ENCODE measurements at regions not wholly inside any gene's neighbourhood (a gene's known extent, or its start where the extent isn't known, plus 50 kb on each side); places are given as distances from the start of the nearest gene placed in this dataset.
"Not testable (repeated sequence)": the region's sequence is repeated elsewhere in the genome, so short reads cannot be mapped to it uniquely, and the experiment has no call there.

DNA sequence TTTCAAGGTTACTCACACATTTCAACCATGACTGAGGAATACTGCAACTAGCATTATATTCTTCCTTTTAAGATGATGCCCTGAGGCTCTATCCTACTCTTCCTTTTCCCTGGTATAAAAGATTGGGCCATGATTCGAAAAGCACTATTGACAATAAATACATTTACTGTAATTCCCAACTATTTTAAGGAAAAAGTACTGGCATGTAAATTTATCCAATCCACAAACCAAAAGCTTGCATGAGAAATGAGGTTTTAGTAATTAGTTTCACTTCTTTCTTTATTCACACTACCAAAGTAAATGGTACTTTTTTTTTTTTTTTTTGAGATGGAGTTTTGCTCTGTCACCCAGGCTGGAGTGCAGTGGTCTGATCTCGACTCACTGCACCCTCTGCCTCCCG lies 310.2 kb downstream of the LRRC3B start:
- Histone ChIP-seq H3K4me1 (ENCODE audit: control insufficient read depth in 1 of 2, insufficient read depth in 2 of 2, low read length in 2 of 2) (no peaks in the 10 kb centered on the region), H3K79me2 (ENCODE audit: insufficient read depth, low read length) (no peaks in the 10 kb centered on the region), H3K4me2 (replicated peaks; ENCODE audit: extremely low read depth, low read length, poor library complexity, severe bottlenecking) (no peak overlapping the region), H3K4me3 (replicated peaks in 1 of 3; ENCODE audit: low read depth in 2 of 3, low read length in 3 of 3) (no peak overlapping the region), H3K27me3 (ENCODE audit: control insufficient read depth in 2 of 2, insufficient read depth in 2 of 2, low read length in 2 of 2) (no peaks in the 10 kb centered on the region), H4K20me1 (ENCODE audit: insufficient read depth, low read length) (no peaks in the 10 kb centered on the region), H3K9me3 (replicated peaks in 1 of 2; ENCODE audit: control insufficient read depth in 1 of 2, insufficient read depth in 1 of 2, low read length in 2 of 2) (peaks cover 1 to 15% of the 10 kb centered on the region in 2 donors), H3K36me3 (replicated peaks in 1 of 2; ENCODE audit: control insufficient read depth in 1 of 2, insufficient read depth in 2 of 2, low read length in 2 of 2) (no peaks in the 10 kb centered on the region), H3K9ac (ENCODE audit: insufficient read depth, low read length, poor library complexity, severe bottlenecking) (no peak overlapping the region), H3K27ac (ENCODE audit: low read depth in 1 of 2, low read length in 2 of 2) (no peak overlapping the region), H2AFZ (ENCODE audit: insufficient read depth, low read depth, low read length, poor library complexity, severe bottlenecking) (no peak overlapping the region)
- Mint-ChIP-seq H3K36me3 (no peaks in the 10 kb centered on the region), H3K27ac (no peak overlapping the region), H3K27me3 (ENCODE audit: low read depth in 3 of 3) (no peaks in the 10 kb centered on the region), H3K9me3 (peaks cover 1 to 14% (median 3%) of the 10 kb centered on the region in 7 donors), H3K4me3 (no peak overlapping the region), H3K4me1 (no peaks in the 10 kb centered on the region)
- intact Hi-C loops (cut with micrococcal nuclease): no loop called here
- TF ChIP-seq, protein P1, sequence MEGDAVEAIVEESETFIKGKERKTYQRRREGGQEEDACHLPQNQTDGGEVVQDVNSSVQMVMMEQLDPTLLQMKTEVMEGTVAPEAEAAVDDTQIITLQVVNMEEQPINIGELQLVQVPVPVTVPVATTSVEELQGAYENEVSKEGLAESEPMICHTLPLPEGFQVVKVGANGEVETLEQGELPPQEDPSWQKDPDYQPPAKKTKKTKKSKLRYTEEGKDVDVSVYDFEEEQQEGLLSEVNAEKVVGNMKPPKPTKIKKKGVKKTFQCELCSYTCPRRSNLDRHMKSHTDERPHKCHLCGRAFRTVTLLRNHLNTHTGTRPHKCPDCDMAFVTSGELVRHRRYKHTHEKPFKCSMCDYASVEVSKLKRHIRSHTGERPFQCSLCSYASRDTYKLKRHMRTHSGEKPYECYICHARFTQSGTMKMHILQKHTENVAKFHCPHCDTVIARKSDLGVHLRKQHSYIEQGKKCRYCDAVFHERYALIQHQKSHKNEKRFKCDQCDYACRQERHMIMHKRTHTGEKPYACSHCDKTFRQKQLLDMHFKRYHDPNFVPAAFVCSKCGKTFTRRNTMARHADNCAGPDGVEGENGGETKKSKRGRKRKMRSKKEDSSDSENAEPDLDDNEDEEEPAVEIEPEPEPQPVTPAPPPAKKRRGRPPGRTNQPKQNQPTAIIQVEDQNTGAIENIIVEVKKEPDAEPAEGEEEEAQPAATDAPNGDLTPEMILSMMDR (IDR thresholded peaks at IDR 0.05): no peak
- DNase-seq: no peak
- WGBS (ENCODE audit: insufficient coverage): 100% methylated on average over 1 of the region's 3 CpGs

DNA sequence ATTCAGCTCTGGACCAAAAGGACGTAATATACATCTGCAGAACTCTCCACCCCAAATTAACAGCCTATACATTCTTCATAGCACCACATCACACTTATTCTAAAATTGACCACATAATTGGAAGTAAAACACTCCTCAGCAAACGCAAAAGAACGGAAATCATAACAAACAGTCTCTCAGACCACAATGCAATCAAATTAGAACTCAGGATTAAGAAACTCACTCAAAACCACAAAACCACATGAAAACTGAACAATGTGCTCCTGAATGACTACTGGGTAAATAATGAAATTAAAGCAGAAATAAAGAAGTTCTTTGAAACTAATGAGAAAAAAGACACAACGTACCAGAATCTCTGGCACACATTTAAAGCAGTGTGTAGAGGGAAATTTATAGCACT lies 322.9 kb downstream of the LRRC3B start:
- H3K79me2 ChIP-seq (ENCODE audit: insufficient read depth, low read length); H3K36me3 Mint-ChIP-seq; DNase-seq; H3K4me1 ChIP-seq (ENCODE audit: control insufficient read depth in 1 of 2, insufficient read depth in 2 of 2, low read length in 2 of 2); H3K27me3 ChIP-seq (ENCODE audit: control insufficient read depth in 2 of 2, insufficient read depth in 2 of 2, low read length in 2 of 2); H2AFZ ChIP-seq (ENCODE audit: insufficient read depth, low read depth, low read length, poor library complexity, severe bottlenecking); H3K4me3 ChIP-seq (replicated peaks in 1 of 3; ENCODE audit: low read depth in 2 of 3, low read length in 3 of 3); H3K27ac Mint-ChIP-seq; H4K20me1 ChIP-seq (ENCODE audit: insufficient read depth, low read length); H3K4me2 ChIP-seq (replicated peaks; ENCODE audit: extremely low read depth, low read length, poor library complexity, severe bottlenecking); intact Hi-C loops (cut with micrococcal nuclease); H3K4me3 Mint-ChIP-seq; H3K36me3 ChIP-seq (replicated peaks in 1 of 2; ENCODE audit: control insufficient read depth in 1 of 2, insufficient read depth in 2 of 2, low read length in 2 of 2); H3K4me1 Mint-ChIP-seq; H3K27me3 Mint-ChIP-seq (ENCODE audit: low read depth in 3 of 3); H3K9ac ChIP-seq (ENCODE audit: insufficient read depth, low read length, poor library complexity, severe bottlenecking); H3K27ac ChIP-seq (ENCODE audit: low read depth in 1 of 2, low read length in 2 of 2): not testable (repeated sequence)
- peaks cover 23 to 26% of the 10 kb centered on the region in 2 donors for H3K9me3 ChIP-seq (replicated peaks in 1 of 2; ENCODE audit: control insufficient read depth in 1 of 2, insufficient read depth in 1 of 2, low read length in 2 of 2)
- H3K9me3 Mint-ChIP-seq: peaks cover 2 to 36% (median 17%) of the 10 kb centered on the region in 7 donors
- no CpG with 5 or more reads among the region's 4 CpGs for WGBS (ENCODE audit: insufficient coverage)
